Activated T-cell treated with anti-CD3 and anti-CD28 coated beads for 48 hours (primary cell): ENCODE measurements at regions not wholly inside any gene's neighbourhood (a gene's known extent, or its start where the extent isn't known, plus 50 kb on each side); places are given as distances from the start of the nearest gene placed in this dataset.
"Not testable (repeated sequence)": the region's sequence is repeated elsewhere in the genome, so short reads cannot be mapped to it uniquely, and the experiment has no call there.

Experiments
- DNase-seq: peaks from one replicate; pipeline ENCODE4 v3.0.0-alpha.2; 2020; ENCODE audit warnings: low read depth

DNA sequence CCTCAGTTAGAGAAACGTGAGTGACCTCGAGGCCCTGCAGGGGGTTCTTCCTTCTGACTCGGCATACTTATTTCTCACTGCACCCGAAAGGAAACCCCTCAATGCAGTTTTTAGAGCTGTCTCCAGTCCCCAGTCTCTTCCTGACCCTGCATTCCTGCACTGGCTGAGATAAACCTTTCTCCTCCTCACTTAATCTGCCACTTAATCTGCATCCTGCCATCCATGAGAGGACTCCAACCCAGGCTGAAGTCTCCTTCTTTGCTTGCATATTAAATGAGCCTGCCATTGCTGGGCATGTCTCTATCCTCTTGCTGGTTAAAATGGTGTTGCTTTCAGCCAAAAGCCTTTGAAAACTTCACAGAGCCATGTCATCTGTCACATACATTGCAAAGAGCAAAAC, 125.6 kb upstream of the GATA6 start:
- DNase-seq: no peak

DNA sequence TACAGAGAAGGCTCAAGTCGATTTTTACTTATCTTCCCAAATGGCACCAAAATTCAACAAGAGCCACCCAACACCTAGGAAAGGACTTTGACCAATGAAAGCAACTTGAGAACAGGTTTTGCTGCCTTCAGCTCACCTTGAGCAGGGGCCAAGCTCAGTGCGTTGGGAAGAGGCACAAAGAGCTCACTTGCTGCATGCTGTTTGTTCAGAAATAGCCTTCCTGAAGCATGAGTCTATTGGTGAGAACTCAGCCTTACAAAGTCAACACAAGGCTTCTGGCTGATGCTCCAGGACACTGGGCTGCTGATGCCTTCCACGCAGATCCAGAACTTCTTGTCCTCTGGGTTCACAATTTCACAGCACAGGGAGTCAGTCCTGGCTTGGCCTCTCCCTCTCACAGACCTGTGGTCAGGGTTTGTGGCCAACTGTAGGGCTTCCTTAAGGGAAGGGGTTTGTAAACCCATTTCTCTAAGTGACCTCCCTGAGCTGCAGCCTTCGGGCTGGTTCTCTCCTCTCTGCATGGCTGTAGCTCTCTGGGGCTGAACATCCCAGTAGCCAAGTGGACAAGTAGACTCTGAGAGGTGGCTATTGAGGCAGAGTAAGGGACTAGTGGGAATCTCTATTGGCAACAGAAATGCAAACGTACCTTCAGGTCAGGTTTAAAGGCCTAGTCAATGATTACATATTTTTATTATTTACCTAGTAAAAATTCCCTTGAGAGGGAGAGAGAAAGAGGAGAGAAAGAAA, 124.7 kb upstream of the GATA6 start:
- DNase-seq: no peak

DNA sequence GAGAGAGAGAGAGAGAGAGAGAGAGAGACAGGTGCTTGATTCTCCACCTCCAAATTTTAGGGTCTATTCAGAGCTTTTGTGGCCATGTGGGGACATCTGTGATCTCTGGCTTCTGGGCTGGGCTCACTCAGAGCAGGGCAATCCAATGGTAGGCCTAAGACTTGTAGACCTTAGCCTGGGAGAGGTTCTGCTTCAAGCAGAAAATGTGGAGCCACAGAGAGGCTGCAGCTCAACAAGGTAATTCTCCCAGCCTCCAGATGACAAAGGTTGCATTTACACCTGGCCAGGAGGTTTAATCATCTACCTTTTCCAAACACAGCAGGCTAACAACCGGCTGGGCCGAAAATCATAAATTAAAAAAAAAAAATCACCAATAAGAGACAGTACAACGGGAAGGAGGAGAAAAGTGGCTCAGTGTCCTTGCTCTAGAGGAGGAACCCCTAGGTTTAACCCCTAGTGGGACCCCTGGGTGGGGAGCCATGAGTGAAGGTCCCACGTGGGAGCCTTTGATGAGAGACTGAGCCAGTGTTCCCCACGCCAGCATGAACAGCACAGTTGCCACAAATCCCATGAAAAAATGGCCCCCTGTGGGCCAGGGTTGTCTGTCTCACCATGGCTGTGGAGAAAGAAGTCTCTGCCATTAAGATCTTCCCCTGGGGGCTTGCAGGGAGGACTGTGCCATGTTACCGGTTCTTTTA, 124.0 kb upstream of the GATA6 start:
- DNase-seq: no peak

DNA sequence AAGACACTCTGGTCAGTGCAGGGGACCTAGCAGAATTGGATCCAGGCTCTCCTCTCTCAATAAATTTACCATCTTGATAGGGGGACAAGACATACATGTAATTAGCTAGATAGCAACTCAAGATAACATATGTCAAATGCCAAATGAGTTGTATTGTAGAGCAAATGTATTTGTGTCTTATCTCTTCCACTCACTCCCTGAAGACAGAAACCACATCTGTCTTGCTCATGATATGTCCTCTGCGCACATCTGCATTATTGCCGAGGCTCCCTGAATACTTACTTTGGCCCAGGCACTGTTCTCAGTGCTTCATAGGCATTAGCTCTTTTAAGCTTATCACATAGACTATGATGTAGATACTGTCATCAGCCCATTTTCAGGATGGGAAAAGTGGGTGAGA, 122.9 kb upstream of the GATA6 start:
- no peak for DNase-seq

DNA sequence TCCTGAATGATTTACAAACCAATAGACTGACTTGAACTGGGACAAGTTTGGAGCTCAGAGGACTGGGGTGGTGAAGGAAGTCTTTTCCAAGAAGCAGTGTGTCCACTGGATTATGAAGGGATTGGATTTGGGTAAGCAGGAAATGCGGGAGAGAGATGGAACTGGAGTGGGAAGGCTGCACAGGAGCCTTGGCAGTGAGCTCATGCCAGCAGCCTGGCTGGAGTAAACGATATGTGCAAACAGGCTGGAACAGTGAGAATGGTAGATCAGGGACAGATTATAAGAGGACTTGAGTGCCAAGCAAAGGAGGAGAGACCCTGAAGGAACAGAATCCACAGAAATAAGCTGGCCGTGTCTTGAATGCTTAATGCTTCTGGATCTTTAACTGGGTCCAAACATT, 121.9 kb upstream of the GATA6 start:
- DNase-seq: no peak

DNA sequence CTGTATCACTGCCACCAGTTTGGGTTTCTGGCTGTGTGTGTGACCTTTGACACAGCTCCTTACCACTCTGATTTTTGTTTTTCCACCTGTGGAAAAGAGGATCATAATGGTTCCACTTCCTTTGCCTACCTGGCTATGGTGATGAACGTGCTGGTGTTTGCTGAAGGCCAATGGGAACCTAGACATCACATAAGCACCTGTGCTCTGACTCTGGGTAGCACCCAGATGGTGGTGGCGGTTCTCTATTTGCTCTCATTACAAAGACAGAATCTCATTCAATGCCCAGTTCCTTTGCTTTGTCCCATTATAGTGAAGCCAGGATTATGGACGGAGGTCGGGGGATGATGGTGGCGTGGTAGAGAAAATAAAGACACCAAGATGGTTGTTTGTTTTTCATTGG, 121.2 kb upstream of the GATA6 start:
- no peak for DNase-seq

DNA sequence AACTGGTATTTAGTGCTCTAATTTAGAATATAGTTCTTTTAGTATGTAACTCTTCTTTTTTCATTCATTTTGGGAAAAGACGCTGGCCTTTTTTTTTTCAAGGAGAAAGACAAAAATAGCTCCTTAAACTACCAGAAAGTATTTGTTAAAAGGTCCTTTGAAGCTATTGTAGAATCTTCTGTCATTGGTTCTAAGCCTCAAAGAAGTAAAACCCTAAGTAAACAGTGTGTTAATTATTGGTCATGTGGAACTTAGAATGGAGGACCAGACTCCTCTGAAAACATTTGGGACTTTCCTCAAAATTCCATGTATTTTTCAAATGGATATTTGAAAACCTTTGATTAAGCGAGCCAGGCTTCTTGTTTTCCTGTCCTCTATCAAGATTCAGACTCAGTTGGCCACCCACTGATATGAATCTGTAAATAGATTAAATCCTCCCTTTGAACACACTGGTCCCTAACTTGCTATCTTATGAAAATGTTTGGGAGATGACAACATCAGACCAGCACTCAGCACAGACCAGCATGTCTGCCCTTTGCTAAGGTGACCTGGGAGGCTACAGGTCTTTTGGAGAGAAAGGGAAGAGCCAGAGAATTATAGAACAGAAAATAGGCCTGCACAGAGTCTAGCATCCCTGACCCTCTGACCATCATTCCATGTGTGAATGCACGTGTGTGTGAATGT, 120.3 kb upstream of the GATA6 start:
- no peak for DNase-seq

DNA sequence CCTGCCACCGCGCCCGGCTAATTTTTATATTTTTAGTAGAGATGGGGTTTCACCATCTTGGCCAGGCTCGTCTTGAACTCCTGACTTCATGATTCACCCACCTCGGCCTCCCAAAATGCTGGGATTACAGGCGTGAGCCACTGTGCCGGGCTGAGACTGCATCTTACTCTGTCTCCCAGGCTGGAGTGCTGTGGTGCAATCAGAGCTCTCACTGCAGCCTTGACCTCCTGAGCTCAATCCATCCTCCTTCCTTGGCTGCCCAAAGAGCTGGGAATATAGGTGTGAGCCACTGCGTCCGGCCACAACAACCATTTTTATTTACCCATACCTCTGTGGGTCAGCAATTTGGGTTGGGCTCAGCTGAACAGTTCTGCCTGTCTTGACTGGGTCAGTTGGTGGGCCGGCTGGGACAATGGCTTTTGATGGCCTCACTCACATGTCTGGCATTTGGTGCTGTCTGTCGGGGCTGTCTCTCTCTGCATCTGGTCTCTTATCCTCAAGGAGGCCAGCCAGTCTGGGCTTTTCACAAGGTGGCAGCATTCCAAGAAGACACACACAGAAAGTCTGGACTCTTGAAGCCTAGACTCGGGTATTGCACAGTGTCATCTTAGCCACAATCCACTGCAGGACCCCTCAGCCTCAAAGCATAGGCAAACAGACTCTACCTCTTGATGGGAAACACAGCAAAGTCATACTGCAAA, 116.8 kb upstream of the GATA6 start:
- DNase-seq: no peak

DNA sequence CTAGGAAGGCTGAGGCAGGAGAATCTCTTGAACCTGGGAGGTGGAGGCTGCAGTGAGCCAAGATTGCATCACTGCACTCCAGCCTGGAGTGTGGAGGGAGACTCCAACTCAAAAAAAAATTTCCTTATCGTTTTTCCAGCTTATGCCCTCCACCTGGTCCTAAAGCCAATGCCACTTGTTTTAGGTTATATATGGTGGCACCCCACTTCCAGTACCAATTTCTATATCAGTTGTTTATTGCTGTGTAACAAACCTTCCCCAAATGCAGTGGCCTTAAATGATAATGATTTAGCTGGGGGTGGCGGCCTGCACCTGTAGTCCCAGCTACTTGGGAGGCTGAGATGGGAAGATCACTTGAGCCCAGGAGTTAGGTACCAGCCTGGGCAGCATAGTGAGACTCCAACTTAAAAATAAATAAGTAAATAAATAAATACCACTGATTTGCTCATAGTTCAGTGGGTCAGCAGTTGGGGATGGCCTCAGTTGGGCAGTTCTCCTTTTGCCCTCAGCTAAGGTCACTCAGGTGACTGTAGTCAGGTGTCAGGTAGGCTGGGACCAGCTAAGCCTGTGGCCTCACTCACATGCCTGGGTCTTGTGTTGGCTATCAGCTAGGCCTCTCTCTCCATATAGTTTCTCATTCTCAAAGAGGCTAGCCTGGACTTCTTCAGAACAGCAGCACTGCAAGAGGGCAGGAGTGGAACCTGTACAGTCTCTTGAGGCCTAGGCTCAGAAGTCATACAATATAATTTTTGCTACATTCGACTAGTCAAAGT, 113.7 kb upstream of the GATA6 start:
- no peak for DNase-seq

DNA sequence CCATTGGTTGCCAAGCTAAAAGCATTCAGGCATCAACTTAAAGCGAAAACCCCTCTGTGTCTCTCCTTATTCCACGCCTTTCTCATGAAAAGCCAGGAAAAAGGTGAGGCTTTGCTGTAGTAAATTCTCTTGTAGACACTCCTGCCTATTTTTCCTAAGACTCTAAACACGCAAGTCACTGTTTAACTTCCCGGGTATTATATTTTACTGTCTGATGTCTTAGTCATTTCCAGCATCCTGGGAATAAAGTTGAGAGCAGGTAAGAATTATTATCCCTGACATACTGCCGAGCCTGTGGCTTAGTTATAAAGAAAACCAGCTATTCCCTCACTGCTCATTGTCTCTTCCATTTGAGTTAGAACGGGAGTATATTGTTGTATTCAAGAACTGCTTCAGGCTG, 112.4 kb upstream of the GATA6 start:
- no peak for DNase-seq

DNA sequence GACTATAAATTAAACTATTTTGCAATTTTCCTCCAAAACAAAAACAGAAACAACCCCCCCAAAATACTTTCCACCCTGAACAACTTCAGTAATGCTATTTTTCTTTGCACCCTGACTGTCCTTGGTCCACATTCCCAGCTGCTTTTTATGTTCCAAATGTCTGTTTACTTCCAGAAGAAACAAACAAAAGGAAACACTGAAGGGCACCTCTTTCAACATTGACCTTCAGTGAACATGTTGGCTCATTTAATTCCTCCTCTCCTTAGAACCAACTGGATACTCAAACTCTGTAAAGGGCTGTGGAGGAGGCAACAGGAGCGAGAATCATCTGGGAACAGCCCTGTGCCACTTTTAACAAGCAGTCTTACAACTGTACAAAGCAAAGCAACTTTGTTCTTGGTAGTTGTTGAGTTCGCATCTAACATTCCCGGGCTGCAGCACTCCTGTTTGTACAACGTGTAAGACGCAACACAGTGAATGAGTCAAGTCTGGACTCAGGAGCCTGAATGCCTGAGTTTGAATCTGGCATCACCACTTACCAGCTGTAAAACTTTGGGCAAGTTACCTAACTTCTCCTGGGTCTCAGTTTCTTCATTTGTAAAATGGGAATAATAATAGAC, 111.4 kb upstream of the GATA6 start:
- no peak for DNase-seq

DNA sequence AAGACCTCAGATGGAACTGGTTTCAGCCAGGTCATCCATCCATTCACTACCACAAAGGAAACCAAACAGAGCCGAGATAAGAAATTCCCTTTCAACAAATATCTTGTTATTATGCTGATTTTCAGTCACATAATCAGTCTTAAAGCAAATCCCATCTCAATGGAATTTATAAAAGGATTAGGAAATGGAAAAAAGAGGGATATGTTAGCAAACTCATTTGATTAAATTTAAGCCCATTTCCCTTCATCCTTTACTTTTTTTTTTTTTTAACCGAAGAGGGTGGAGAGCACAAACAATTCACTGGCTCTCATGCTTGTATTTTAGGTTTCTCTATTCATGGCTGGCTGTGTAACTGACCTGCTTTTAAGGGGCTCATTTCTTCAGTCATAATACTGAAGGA, 109.0 kb upstream of the GATA6 start:
- no peak for DNase-seq

DNA sequence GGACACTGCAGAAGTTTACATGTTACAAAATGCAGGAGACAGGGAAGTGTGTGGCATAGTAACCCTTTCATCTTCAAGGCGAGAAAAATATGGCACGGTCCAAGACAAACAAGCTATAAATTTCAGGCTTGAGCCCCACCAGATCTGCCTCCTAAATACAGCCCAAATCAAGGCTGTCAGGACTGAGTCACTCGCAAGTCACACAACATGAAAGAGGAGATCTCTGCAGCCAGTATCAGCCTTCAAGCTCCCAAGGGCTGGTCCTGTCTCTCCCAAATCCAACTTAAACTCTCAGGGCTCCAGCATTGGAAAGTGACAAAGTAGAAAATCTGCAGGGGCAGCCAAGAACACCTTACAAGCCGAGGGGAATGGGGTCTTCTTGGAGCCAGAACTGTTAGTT, 106.3 kb upstream of the GATA6 start:
- DNase-seq: no peak

DNA sequence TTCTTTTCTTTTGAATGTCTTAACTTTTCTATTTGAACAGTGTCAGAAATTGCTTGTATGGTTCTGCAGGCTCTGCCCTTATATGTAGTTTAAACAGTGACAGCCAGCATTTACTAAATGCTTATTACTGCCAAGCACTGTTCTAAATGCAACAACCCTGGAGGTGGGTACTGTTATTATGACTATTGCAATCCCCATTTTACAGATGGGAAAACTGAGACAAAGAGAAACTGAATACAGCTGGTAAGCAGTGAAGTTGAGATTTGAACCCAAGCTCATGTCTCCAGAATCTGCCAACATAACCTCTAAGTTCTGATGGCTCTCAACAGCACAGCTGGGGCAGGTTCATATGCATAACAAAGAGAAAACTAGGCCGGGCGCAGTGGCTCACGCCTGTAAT, 105.7 kb upstream of the GATA6 start:
- no peak for DNase-seq

DNA sequence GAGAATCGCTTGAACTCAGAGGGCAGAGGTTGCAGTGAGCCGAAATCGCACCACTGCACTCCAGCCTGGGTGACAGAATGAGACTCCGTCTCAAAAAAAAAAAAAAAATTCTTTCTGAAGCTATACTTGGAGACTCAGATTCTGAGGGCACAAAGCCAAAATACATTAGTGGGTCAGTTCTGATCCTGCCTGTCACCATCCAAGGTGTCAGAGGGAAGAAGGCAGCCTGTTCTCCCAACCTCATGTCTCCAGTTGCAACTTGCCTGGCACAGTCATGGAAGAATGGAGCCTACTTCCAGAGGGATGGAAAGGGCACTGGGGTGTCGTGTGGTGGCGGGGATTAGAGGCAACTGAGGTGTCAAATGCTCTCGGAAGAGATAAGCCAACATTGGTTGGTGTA, 104.8 kb upstream of the GATA6 start:
- no peak for DNase-seq

DNA sequence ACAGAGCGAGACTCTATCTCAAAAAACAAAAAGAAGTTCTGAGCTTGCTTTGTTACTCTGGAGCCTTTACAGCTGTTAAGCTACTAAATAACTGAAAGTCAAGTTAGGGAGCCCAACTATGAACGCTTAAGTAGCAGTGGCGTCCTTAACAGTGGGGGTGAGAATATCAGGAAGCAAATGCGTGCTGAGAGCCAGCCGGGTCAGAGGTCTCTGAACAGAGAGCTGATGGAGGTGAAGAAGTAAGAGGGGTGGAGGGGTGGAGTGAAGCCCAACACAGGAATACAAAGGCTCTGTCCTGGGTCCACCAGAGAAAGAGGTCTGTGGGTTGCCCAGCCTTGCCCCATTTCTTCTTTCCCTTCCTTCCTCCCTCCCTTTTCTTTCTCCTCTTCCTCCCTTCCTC, 104.1 kb upstream of the GATA6 start:
- DNase-seq: no peak

DNA sequence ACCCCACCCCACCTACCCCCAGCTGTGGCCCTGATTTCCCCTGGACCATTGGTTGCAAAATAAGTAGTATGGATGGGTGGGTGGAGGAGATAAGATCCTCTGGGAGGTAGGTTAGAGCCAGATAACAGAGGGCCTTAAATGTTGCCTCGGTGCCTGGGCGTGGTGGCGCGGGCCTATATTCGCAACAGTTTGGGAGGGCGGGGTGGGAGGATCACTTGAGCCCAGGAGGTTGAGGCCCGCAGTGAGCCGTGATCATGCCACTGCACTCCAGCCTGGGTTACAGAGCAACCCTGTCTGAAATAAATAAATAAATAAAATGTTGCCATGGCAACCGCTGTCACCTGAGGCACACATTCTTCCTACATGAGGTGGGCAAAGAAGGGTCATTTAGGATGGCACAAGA, 103.3 kb upstream of the GATA6 start:
- DNase-seq: no peak

DNA sequence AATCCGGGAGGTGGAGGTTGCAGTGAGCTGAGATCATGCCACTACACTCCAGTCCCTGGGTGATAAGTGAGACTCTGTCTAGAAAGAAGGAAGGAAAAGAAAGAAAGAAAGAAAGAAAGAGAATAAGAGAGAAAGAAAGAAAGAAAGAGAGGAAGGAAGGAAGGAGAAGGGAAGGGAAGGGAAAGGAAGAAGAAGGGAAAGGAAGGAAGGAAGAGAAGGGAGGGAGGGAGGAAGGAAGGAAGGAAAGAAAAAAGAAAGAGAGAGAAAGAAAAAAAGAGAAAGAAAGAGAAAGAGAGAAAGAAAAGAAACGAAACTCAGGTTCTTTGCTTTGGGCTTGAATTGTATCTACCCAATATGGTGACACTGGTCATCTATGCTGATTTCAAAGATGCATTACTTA, 102.3 kb upstream of the GATA6 start:
- no peak for DNase-seq

DNA sequence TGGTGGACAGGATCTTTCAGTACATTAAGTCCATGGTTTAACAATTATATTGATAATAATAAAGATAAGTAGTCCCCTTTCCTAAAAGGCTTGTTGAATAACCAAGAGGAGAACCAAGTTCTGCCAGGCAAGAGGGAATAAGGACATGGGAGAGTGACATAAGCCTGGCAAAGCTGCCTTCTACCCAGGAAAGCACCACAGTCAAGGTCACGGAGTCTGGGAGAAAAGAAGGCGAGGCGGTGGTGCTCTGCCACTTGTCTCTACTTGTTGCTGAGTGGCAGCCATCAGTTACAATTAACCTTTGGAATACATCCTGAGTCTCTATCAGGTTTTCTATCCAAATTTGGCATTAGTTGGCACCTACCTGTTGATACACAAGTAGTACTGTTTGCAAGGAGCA, 101.7 kb upstream of the GATA6 start:
- DNase-seq: no peak

DNA sequence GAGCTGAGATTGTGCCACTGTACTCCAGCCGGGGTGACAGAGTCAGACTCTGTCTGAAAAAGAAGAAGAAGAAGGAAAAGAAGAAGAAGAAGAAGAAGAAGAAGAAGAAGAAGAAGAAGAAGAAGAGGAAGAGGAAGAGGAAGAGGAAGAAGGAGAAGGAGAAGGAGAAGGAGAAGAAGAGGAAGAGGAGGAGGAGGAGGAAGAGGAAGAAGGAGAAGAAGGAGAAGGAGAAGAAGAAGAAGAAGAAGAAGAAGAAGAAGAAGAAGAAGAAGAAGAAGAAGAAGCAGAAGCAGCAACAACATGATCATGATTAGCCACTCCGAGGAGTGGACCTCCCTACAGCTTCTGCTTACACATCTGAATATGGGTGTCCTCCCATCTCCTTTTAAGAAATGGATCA, 100.6 kb upstream of the GATA6 start:
- not testable (repeated sequence) for DNase-seq

DNA sequence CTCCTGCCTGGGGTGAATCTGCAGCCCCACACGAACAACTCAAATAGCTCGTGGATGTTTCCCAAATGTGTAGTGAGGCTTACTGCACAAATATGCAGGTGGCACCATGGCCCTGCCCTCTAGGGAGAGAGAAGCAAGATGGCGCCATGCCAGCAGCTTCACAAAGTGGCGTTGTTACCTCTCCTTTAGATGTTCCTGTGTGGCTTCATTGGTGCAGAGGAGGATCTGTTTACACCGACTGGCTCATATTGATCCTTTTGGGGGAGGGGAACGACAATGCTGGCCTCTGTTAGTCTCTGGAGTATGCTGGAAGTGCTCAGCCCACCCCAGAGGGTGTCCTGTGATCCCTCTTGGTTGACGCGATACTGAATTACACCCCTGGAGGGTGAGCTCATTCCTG, 99.5 kb upstream of the GATA6 start:
- no peak for DNase-seq

DNA sequence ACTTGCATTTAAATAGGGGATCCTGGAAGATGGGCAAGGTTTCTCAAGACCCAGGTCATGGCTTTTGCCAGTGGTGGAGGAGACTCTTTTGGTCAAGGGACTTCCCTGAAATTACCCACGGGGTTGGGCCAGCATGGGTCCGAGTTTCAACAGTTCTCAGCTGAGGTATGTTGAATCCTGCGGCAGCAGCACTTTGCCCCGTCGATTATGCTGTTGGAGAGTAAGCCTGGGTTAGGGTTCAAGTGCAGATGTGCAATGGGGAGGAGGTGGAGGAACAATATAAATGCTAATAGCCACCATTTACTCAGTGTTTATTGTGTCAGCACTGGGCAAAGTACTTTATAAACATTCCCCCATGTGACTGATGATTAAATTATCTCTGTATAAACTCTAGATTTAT, 96.0 kb upstream of the GATA6 start:
- DNase-seq: no peak
